ENCODE measurements at regions not wholly inside any gene's neighbourhood (a gene's known extent, or its start where the extent isn't known, plus 50 kb on each side); places are given as distances from the start of the nearest gene placed in this dataset.
A peak's percentile ranks its signal among the peaks of the same experiment; 100 is the strongest.
"Not testable (repeated sequence)": the region's sequence is repeated elsewhere in the genome, so short reads cannot be mapped to it uniquely, and the experiment has no call there.

DNA sequence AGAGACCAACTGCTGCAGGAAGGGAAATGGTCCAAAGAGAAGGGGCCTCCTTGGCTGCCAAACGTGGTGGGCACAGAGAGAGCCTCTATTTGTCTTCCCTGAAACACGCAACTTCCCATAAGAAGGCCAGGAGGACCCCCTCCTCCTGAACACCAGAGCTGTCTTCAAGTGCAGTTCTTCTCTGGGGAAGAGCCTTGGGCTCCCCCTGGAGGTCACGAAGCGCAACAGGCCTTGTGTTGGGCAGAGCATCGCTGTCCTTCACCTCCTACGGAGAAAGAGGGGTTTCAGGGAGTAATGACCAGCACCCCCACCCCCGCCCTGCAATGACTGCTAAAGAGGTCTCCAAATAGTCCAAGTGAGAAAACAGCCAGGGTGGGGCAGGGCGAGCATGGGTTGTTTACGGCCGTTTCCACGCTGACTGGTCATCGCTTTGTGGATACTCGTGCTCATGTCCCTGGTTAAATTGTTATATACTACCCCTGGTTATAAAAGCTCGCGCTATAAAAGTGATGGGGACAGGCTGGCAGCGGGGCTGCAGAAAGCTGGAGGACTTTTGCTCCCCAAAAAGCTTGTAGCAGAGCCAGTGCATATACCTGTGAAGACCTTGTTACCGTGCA is 397.5 kb upstream of the ATP10A start:
- DNase-seq (ENCODE audit: low read depth) = peak; percentile 1

DNA sequence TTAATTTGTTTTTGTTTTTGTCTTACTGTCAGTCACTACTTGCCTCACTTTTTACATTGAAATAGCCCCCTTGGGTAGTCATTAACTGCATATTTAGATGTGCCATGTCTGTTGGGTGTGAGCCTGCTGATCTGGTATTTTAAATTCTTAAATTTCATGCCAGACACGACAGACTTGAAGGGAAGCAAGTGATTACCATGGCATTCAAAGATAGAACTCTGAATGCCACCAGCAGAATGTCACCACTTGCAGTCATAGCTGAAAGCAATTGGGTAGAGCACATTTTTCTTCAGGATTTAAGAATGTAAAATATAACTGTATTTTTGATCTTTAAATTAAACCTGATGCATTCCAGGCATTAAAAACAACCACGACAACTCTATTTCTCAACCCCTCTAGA is 396.5 kb upstream of the ATP10A start:
- DNase-seq (ENCODE audit: low read depth) = no peak

DNA sequence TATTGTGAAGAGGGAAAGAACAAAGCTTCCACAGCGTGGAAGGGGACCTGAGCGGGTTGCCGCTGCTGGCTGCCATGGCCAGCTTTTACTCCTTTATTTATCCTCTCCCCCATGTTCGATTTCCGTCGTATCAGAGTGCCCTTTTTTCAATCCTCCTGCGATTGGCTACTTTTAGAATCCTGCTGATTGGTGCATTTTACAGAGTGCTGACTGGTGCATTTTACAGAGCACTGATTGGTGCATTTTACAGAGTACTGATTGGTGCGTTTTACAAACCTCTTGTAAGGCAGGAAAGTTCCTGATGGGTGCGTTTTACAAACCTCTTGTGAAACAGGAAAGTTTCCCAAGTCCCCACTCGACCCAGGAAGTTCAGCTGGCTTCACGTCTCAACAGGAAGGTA is 381.7 kb upstream of the ATP10A start:
- DNase-seq (ENCODE audit: low read depth) = not testable (repeated sequence)

DNA sequence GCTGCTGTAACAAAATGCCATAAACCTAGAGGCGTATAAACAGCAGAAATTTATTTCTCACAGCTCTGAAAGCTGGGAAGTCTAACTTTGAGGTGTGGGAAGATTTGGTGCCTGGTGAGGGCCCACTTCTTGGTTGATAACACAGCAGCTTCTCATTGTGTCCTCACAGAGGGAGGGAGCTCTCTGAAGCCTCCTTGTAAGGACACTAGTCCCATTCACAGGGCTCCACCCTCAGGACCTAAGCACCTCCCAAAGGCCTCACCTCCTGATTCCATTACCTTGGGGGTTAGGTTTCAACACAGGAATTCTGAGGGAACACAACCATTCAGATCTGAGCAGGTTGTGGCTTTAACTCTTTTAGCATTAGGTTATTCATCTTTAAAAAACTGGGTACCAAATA is 380.3 kb upstream of the ATP10A start:
- no peak for DNase-seq (ENCODE audit: low read depth)

DNA sequence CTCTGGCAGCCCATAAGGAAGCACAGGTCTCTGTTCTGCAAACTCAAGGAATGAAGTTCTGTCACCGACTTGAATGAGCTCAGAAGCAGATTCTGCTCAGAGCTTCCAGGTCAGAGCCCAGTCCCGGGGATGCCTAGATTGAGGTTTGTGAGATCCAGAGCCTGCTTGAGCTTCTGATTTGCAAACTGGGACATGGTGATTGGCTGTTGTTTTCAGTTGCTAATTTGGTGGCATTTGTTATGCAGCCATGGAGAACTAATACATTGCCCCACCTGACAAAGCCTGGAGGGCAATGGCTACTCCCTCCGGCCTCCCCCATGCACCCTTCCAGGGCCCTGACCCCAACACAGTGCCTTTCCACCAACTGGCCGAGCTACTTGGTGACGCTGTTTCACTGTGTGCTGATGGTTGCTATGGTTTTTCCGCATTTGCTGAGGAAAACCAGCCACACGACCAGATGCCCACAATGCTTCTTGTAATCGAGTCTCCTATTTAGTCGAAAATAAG is 379.5 kb upstream of the ATP10A start:
- no peak for DNase-seq (ENCODE audit: low read depth)

DNA sequence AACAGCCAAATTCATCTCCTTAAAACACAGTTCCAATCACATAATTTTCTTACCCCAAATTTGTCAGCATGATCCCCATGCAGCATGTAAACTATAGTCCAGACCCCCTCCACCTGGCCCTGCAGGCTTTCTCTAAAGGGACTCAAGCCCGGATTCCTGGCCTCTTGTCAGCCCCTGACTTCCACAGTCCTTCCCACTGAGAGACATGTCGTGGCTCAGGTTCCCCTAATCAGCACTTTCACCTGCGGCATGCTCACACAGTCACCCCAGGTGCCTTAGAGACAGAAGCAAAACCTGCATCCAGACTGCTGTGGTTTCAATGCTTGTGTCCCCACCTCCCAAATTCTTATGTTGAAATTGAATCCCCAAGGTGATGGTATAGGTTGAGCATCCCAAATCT is 372.7 kb upstream of the ATP10A start:
- no peak for DNase-seq (ENCODE audit: low read depth)

DNA sequence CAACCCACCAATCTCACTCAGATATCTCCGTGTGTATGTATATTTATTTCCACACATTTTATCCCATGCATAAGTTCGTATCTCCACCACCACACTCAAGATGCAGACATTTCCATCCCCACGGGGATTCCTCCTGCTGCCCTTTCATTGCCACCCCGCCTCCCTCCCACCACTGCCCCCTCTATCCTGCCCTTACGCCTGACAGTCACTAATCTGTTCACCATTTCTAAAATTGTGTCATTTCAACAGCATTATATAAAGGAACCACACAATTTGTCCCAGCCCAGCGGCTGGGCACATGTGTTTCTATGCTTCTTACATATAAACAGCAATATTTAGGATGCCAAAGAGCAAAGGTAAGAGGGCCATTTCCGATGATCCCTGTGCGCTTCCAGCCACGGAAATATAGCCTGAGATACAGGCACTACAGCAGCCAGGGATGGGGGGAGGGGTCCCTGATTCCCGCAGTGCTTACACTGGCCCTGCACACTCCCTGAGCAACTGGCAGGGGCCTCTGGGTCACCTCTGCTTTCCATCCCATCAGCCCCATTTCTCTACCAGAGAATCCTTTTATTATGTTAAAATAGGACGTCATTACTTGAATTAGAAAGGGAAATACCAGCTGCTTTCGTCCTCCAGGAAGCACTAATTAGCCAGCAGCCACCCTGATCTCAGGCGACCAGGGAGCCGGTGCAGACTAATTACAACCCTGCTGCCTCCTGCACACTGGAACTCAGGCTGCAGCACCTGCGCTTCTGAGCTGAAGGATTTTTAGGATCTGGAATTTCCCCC is 372.0 kb upstream of the ATP10A start:
- DNase-seq (ENCODE audit: low read depth) = no peak

DNA sequence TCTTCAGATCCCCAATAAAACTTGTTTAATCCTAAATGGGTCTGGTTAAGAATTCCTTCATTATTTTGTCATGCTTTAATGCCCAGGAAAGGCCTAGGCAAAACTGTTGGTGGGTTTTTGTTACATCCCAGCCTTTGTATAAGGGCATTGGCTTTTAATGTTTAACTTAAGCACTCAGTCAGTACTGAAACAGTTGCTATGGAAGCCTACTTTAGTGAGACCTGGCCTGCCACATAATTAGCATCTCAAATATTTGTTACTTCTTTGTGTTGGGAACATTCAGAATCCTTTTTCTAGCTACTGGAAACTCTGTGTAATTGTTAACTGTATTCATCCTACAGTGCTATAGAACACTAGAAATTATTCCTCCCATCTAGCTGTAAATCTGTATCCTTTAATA is 369.6 kb upstream of the ATP10A start:
- DNase-seq (ENCODE audit: low read depth) = no peak

DNA sequence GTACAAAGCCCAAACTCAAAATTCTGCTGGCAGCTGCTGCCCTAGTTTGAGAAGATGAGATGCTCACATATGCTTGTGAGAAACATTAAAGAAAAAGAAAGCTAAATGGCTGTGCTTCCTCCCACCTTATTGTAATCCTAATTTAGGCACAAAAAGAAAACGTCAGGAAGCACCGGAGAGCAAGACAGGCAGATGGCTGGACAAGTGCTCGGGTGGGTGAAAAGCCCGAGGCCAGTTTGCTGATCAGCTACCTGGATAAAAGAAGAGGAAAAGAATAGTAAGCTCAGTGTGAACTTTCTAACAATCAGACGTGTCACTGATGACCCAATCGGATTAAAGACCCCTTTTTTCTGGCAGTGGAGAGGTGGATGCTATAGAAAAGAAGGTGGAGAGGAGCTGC is 368.0 kb upstream of the ATP10A start:
- no peak for DNase-seq (ENCODE audit: low read depth)

DNA sequence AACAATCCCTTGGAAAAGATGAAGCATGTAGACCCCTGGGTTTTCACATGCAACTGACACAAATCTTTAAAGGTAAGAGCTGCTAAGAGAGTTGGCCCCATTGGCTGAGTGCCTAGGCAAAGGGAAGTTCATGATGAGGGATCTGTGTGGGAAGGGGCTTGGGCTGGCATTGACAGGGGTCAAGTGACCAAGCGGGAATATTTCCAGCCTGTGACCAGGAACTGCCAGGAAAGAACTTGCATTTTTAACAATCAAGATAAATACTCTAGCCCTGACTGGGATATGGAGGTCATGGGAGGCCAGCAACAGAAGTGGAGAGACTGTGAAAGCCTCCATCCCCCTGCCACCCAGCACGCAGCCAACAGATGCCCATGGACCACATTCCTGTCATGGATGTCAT is 361.1 kb upstream of the ATP10A start:
- no peak for DNase-seq (ENCODE audit: low read depth)

DNA sequence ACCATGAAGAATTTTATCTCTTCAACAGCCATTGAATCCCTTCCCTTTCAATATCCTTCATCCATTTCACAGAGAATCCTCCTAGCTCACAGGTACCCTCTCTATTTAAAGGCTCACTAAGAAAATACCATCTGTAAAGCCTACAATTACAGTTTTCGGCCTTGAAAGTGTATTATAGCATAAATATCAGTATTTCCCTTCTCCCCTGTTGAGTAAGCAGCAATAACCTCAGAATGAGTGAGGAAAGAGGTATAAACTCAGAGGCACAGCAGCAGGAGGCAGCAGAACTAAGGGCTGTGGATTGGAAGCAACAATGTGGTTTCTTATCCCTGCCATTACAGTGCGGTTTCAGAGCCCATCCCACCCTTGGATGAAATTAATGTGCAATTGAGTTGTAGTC is 360.6 kb upstream of the ATP10A start:
- no peak for DNase-seq (ENCODE audit: low read depth)

DNA sequence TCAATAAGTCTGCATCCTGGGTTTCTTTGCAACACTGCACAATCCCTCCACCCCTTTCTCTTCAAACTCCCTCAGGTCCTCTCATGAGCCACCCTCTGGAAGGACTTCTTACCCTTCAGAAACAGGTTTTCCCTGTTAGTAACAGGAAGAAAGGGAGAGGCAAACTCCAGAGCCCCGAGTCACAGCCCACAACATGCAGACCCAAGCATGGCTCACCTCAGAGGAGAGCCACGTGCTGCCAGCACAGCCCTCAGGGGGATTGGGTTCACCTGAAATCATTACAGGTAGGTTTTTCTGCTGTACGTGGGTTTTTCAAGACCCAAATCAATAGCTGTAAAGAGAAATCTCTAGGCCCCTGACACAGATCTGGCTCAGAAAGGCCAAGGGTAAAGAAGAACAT is 359.7 kb upstream of the ATP10A start:
- no peak for DNase-seq (ENCODE audit: low read depth)

DNA sequence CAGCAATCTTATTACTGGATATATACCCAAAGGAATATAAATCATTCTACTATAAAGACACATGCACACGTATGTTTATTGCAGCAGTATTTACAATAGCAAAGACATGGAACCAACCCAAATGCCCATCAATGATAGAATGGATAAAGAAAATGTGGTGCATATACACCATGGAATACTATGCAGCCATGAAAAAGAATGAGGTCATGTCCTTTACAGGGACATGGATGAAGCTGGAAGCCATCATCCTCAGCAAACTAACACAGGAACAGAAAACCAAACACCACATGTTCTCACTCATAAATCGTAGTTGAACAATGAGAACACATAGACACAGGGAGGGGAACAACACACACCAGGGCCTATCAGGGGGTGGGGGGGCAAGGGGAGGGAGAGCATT is 353.9 kb upstream of the ATP10A start:
- not testable (repeated sequence) for DNase-seq (ENCODE audit: low read depth)

DNA sequence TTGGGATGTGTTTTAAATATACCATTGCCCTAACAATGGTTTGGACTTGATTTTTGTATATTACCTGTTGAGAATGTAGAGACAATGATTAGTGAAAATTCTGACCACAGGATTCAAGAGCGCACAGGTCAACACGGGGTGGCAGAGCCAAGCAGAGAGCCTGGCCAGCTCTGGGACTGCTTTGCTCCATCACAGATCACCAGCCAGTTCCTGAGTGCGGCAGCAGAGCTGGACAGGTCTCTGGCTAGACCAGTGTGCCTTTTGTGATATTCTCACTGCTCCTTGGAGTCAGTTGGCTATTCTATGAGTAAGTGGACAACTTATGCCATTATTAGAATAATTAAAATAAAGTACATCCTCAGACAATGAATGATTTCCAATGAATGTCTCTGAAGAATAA is 351.2 kb upstream of the ATP10A start:
- no peak for DNase-seq (ENCODE audit: low read depth)

DNA sequence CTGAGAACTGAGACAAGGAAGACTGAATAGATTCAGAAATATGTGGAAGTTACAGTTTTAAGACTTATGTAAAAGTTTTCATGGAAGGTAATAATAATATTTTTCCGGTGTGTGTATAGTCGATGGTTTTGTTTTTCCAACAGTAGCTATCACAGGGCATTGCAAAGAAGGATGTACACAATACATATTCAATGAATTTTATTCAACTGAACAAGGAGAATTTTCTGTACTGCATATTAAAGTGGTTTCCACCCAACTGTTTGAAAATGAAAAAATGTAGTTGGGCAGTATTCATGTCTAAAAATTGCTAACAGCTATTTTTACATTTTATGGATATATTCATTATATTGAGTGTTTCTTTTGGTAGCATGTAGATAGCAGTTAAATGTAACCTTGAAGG is 350.3 kb upstream of the ATP10A start:
- DNase-seq (ENCODE audit: low read depth) = no peak

DNA sequence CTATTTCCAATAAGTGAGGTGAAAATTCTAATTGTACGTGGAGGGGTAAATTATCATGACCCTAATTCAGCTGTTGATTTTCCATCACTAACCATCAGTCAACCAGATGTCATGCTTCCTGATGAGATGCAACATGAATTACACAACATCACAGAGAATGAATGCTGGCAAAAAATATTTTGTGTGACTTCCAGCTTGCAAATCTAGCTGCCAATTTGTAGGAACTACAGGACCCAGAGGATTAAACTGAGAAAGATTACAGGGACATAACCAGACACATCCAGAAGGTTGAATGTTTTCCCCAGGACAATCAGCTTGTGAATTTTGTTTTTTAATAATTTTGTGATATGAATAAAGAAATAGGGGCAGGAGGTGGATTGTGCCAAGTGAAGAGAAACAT is 349.0 kb upstream of the ATP10A start:
- DNase-seq (ENCODE audit: low read depth) = no peak

DNA sequence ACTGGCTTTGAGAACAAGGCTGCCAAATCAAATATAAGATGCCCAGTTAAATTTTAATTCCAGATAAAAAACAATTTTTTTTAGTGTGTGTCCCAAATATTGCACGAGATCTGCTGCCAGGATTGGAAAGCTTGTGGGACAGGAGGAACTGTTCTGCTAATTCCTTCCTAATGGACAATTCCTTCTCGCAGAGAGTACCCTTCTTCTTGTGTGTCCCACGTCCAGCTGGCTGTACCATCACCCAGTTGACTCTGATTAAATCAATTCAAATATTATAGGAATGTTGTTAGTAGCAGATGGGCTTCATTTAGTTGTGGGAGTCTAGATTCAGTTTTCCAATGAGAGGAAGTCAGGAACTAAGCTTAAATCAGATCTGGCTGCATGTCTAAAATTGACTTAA is 347.9 kb upstream of the ATP10A start:
- DNase-seq (ENCODE audit: low read depth) = no peak

DNA sequence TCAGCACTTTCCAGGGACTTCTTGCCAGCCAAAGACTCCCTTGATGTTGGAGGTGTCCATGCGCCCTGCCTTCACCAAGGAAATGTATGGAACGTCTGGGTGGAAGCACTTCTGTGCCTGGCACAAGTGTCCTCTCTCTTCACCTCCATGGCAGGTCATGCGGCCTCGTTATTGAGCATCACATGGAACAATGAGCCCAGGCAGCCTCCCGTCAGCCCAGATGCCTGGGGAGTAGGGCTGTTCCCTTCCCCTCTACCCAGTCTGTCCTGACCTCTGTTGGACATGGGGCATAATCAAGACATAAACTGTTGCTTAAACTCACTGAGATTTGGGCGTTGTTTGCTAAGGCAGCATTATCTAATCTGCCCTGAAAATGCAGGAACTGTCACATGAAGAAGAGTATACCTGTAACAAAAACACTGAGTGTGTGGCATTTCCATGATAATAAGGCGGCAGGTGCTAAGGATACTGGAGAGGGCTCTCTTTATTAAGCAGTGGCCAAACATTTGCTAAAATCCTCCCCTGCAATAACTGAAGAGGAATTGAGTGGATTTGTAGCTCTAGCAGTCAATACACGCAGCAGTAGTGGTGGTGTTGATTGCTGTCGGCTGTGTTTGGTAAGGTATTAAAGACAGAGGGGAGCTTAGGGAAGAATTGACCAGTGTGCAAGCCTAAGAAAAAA is 338.2 kb upstream of the ATP10A start:
- no peak for DNase-seq (ENCODE audit: low read depth)

DNA sequence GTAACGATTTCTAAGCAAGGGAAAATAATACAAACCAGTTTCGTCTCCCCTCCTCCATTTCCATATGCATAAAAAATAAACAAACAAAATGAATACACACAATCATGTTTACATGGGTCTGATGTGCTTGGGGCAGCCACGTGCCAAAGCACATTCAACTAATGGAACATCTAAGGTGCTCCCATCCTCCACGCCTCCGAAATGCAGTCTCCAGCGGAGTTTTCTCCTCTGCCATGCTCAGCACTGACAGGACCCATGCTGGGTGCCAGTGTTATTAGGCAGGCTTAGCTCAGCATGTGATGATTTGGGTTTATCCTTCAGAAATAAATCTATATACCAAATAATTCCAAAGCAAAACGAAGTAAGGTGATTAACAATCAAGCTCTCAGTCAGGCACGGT is 337.3 kb upstream of the ATP10A start:
- DNase-seq (ENCODE audit: low read depth) = no peak

DNA sequence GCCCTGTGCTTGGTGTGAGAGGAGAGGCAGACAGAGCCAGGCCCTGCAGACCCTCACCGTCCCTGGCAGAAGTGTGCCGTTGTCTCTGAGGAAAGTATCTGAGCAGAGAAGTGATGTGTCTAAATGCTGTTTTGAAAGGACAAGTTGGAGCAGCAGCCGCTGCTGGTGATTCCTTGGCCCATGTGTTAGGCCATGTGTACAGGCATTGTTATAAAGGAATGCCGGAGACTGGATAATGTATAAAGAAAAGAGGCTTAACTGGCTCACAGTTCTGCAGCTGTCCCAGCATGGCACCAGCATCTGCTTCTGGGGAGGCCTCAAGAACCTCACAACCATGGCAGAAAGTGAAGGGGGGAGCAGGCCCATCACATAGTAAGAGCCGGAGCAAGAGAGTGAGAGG is 334.6 kb upstream of the ATP10A start:
- no peak for DNase-seq (ENCODE audit: low read depth)

DNA sequence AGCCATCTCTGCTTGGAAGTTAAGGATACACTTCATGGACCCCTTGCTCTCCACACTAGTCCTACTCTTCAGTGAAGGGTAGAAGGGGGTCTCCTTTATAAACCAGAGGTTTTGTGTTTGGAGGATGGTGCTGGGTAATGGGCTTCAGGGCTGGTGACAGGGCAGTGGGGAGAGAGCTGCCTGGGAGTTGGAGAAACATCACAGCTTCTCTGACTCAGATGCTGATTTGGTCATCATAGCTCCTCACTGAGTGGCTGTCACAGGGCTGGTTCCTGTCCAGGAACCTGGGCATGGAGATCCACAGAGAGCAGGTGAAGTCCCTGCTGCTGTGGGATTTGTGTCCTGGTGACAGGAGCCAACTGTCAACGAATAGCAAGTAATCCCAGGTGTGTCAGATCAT is 333.9 kb upstream of the ATP10A start:
- no peak for DNase-seq (ENCODE audit: low read depth)

DNA sequence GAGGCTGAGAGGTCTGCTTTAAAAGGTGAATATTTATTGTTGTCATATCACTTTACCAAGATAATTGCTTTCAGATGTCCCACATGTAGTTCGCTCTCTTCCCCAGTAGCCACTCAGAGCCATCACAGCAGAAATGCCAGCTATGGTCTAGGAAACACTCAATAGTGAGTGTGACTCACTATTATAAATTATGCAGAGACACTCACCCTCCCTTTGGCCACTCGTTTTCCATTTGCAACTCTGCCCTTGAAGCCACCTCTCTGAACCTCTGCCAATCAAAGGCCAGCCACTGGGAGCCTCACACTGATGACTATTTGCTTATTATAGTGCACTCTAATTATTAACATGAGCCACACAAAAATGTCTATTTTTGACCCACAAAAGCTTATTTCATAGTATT is 328.1 kb upstream of the ATP10A start:
- no peak for DNase-seq (ENCODE audit: low read depth)

DNA sequence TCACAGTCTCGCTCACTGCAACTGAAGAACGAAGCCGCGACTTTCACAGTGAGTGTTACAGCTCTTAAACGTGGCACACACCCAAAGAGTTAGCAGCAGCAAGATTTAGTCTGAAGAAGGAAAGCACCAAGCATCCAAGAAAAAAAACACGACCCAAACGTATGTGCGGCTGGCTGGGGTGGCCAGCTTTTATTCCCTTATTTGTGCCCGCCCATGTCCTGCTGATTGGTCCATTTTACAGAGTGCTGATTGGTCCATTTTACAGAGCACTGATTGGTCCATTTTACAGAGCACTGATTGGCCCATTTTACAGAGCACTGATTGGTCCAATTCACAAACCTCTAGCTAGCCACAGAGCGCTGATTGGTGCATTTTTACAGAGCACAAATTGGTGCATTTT is 323.0 kb upstream of the ATP10A start:
- not testable (repeated sequence) for DNase-seq (ENCODE audit: low read depth)
